ENCODE measurements at regions not wholly inside any gene's neighbourhood (a gene's known extent, or its start where the extent isn't known, plus 50 kb on each side); places are given as distances from the start of the nearest gene placed in this dataset.

GRCh38 chr7:19242246-19242645, 97.0 kb upstream of the FERD3L start:
- H3K23ac ChIP-seq (ENCODE audit: low read length), result no peak overlapping the region
- H2BK120ac ChIP-seq (ENCODE audit: insufficient read depth, low read length, poor library complexity), result no peak overlapping the region
- H4K8ac ChIP-seq (ENCODE audit: low read depth, low read length), result no peak overlapping the region
- H3K4me2 ChIP-seq (ENCODE audit: low read length), result no peak overlapping the region
- H3K14ac ChIP-seq (ENCODE audit: low read length), result no peak overlapping the region
- no peaks in the 10 kb centered on the region for H3K36me3 ChIP-seq (ENCODE audit: control insufficient read depth in 1 of 2, insufficient read depth in 2 of 2, low read length in 2 of 2)
- no peak overlapping the region for H3K18ac ChIP-seq (ENCODE audit: low read length)
- H3K9me3 ChIP-seq (ENCODE audit: insufficient read depth, low read depth, low read length), result no peaks in the 10 kb centered on the region
- no peak overlapping the region for H3K4me3 ChIP-seq (ENCODE audit: low read depth, low read length)
- H2AK5ac ChIP-seq (ENCODE audit: low read length), result no peak overlapping the region
- H2BK5ac ChIP-seq (ENCODE audit: low read depth, low read length, poor library complexity), result no peak overlapping the region
- no peak overlapping the region for H4K91ac ChIP-seq (ENCODE audit: low read depth, low read length)
- no peak overlapping the region for H3K9ac ChIP-seq (ENCODE audit: low read length)
- no peak overlapping the region for H4K12ac ChIP-seq (ENCODE audit: low read depth, low read length)
- no peak for DNase-seq
- no peak overlapping the region for H3K4ac ChIP-seq (ENCODE audit: low read depth, low read length)
- H3K4me1 ChIP-seq (ENCODE audit: control insufficient read depth in 1 of 2, insufficient read depth in 2 of 2, low read length in 2 of 2), result no peaks in the 10 kb centered on the region
- no CpG with 5 or more reads among the region's 2 CpGs for WGBS (ENCODE audit: extremely low coverage, insufficient coverage, insufficient read length)
- no peak overlapping the region for H2AFZ ChIP-seq (ENCODE audit: insufficient read depth, low read length, poor library complexity)
- no peaks in the 10 kb centered on the region for H3K27me3 ChIP-seq (ENCODE audit: insufficient read depth, low read length)
- no peaks in the 10 kb centered on the region for H3K79me2 ChIP-seq (ENCODE audit: control insufficient read depth, insufficient read depth, low read length, poor library complexity)
- no peak overlapping the region for H2BK12ac ChIP-seq (ENCODE audit: low read length)
- H3K79me1 ChIP-seq (ENCODE audit: low read length), result no peaks in the 10 kb centered on the region
- H3K27ac ChIP-seq (ENCODE audit: low read depth, low read length), result no peak overlapping the region

DNA sequence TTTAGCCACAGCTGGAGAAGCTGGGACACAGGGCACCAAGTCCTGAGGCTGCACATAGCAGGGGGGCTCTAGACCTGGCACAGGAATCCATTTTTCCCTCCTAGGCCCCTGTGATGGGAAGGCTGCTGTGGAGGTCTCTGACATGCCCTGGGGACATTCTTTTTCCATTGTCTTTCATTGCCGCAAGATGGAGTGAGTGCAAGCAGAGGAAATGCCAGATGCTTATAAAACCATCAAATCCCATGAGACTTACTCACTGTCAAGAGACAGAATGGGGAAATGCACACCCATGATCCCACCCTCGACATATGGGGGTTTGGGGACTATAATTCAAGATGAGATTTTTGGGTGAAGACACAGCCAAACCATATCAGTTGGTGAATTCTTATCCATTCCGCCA, 94.7 kb upstream of the FERD3L start:
- Histone ChIP-seq H3K79me1 (ENCODE audit: low read length) (no peaks in the 10 kb centered on the region), H3K4ac (ENCODE audit: low read depth, low read length) (no peak overlapping the region), H4K91ac (ENCODE audit: low read depth, low read length) (no peak overlapping the region), H2AFZ (ENCODE audit: insufficient read depth, low read length, poor library complexity) (no peak overlapping the region), H3K27ac (ENCODE audit: low read depth, low read length) (no peak overlapping the region), H3K4me1 (ENCODE audit: control insufficient read depth in 1 of 2, insufficient read depth in 2 of 2, low read length in 2 of 2) (no peaks in the 10 kb centered on the region), H2AK5ac (ENCODE audit: low read length) (no peak overlapping the region), H4K8ac (ENCODE audit: low read depth, low read length) (no peak overlapping the region), H3K27me3 (ENCODE audit: insufficient read depth, low read length) (no peaks in the 10 kb centered on the region), H2BK5ac (ENCODE audit: low read depth, low read length, poor library complexity) (no peak overlapping the region), H3K14ac (ENCODE audit: low read length) (no peak overlapping the region), H3K23ac (ENCODE audit: low read length) (no peak overlapping the region), H3K18ac (ENCODE audit: low read length) (no peak overlapping the region), H3K9ac (ENCODE audit: low read length) (no peak overlapping the region), H3K36me3 (ENCODE audit: control insufficient read depth in 1 of 2, insufficient read depth in 2 of 2, low read length in 2 of 2) (no peaks in the 10 kb centered on the region), H3K4me2 (ENCODE audit: low read length) (no peak overlapping the region), H2BK120ac (ENCODE audit: insufficient read depth, low read length, poor library complexity) (no peak overlapping the region), H3K4me3 (ENCODE audit: low read depth, low read length) (no peak overlapping the region), H3K9me3 (ENCODE audit: insufficient read depth, low read depth, low read length) (no peaks in the 10 kb centered on the region), H3K79me2 (ENCODE audit: control insufficient read depth, insufficient read depth, low read length, poor library complexity) (no peaks in the 10 kb centered on the region), H2BK12ac (ENCODE audit: low read length) (no peak overlapping the region), H4K12ac (ENCODE audit: low read depth, low read length) (no peak overlapping the region)
- no CpG with 5 or more reads among the region's 3 CpGs for WGBS (ENCODE audit: extremely low coverage, insufficient coverage, insufficient read length)
- DNase-seq, result no peak

DNA sequence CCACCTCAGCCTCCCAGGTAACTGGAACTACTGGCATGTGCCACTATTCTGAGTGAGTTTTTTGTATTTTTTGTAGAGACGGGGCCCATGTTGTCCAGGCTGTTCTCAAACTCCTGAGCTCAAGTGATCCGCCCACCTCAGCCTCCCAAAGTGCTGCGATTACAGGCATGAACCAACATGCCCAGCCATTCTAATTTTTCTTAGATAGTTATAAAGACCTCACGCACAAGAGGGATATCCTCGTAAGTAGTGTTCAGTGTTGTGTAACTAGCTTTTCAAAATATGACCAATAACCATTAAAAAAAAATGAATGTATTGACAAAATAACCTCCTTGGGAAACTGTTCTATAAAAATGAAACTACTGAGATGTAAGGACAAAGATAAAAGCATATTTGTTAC, 90.5 kb upstream of the FERD3L start:
- no peak overlapping the region for H2BK120ac ChIP-seq (ENCODE audit: insufficient read depth, low read length, poor library complexity)
- no peaks in the 10 kb centered on the region for H3K4me1 ChIP-seq (ENCODE audit: control insufficient read depth in 1 of 2, insufficient read depth in 2 of 2, low read length in 2 of 2)
- H2BK5ac ChIP-seq (ENCODE audit: low read depth, low read length, poor library complexity), result no peak overlapping the region

DNA sequence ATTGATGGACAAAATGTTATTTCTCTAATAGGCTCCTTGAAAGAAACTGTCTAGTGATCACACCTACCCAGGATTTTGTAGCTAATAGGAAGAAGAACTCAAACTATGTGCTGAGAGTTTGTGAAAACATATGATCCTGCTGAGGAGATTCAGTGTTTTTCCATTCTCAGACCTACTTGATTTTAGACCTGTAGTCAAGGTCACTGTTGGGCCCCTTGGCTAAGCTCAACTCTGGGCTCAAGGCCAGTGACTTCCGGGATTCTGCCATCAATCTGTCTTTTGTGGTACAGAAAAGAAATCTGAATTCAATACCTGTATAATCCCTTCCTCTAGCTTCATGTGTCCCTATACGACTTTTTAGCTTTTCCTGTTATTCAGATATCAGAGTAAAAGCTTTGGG, 79.7 kb upstream of the FERD3L start:
- no peak overlapping the region for H3K9ac ChIP-seq (ENCODE audit: low read length)
- no peak overlapping the region for H4K8ac ChIP-seq (ENCODE audit: low read depth, low read length)
- no peaks in the 10 kb centered on the region for H3K4me1 ChIP-seq (ENCODE audit: control insufficient read depth in 1 of 2, insufficient read depth in 2 of 2, low read length in 2 of 2)
- no peak overlapping the region for H2AFZ ChIP-seq (ENCODE audit: insufficient read depth, low read length, poor library complexity)
- H3K79me1 ChIP-seq (ENCODE audit: low read length), result no peaks in the 10 kb centered on the region
- H4K12ac ChIP-seq (ENCODE audit: low read depth, low read length), result no peak overlapping the region
- H2BK12ac ChIP-seq (ENCODE audit: low read length), result no peak overlapping the region
- H3K18ac ChIP-seq (ENCODE audit: low read length), result no peak overlapping the region
- no peak overlapping the region for H3K4me3 ChIP-seq (ENCODE audit: low read depth, low read length)
- H3K23ac ChIP-seq (ENCODE audit: low read length), result no peak overlapping the region
- no peak overlapping the region for H4K91ac ChIP-seq (ENCODE audit: low read depth, low read length)
- no peak overlapping the region for H3K4me2 ChIP-seq (ENCODE audit: low read length)
- H2BK120ac ChIP-seq (ENCODE audit: insufficient read depth, low read length, poor library complexity), result no peak overlapping the region
- H3K27ac ChIP-seq (ENCODE audit: low read depth, low read length), result no peak overlapping the region
- no peak overlapping the region for H2BK5ac ChIP-seq (ENCODE audit: low read depth, low read length, poor library complexity)
- no peaks in the 10 kb centered on the region for H3K36me3 ChIP-seq (ENCODE audit: control insufficient read depth in 1 of 2, insufficient read depth in 2 of 2, low read length in 2 of 2)
- H3K4ac ChIP-seq (ENCODE audit: low read depth, low read length), result no peak overlapping the region
- no peak overlapping the region for H3K14ac ChIP-seq (ENCODE audit: low read length)
- no CpG with 5 or more reads among the region's 2 CpGs for WGBS (ENCODE audit: extremely low coverage, insufficient coverage, insufficient read length)
- H2AK5ac ChIP-seq (ENCODE audit: low read length), result no peak overlapping the region
- H3K9me3 ChIP-seq (ENCODE audit: insufficient read depth, low read depth, low read length), result no peaks in the 10 kb centered on the region
- no peaks in the 10 kb centered on the region for H3K27me3 ChIP-seq (ENCODE audit: insufficient read depth, low read length)
- DNase-seq, result no peak
- no peaks in the 10 kb centered on the region for H3K79me2 ChIP-seq (ENCODE audit: control insufficient read depth, insufficient read depth, low read length, poor library complexity)

More for the DNA sequence above, 90.5 kb upstream of the FERD3L start:
- Histone ChIP-seq H2AK5ac (ENCODE audit: low read length) (no peak overlapping the region), H3K14ac (ENCODE audit: low read length) (no peak overlapping the region), H3K4me2 (ENCODE audit: low read length) (no peak overlapping the region), H3K4me3 (ENCODE audit: low read depth, low read length) (no peak overlapping the region), H3K4ac (ENCODE audit: low read depth, low read length) (no peak overlapping the region), H3K27me3 (ENCODE audit: insufficient read depth, low read length) (no peaks in the 10 kb centered on the region), H3K79me1 (ENCODE audit: low read length) (no peaks in the 10 kb centered on the region), H4K12ac (ENCODE audit: low read depth, low read length) (no peak overlapping the region), H3K18ac (ENCODE audit: low read length) (no peak overlapping the region), H3K79me2 (ENCODE audit: control insufficient read depth, insufficient read depth, low read length, poor library complexity) (no peaks in the 10 kb centered on the region), H4K8ac (ENCODE audit: low read depth, low read length) (no peak overlapping the region), H3K23ac (ENCODE audit: low read length) (no peak overlapping the region), H2BK12ac (ENCODE audit: low read length) (no peak overlapping the region), H2AFZ (ENCODE audit: insufficient read depth, low read length, poor library complexity) (no peak overlapping the region), H3K9me3 (ENCODE audit: insufficient read depth, low read depth, low read length) (no peaks in the 10 kb centered on the region), H3K9ac (ENCODE audit: low read length) (no peak overlapping the region), H4K91ac (ENCODE audit: low read depth, low read length) (no peak overlapping the region), H3K27ac (ENCODE audit: low read depth, low read length) (no peak overlapping the region), H3K36me3 (ENCODE audit: control insufficient read depth in 1 of 2, insufficient read depth in 2 of 2, low read length in 2 of 2) (no peaks in the 10 kb centered on the region)
- no peak for DNase-seq
- WGBS (ENCODE audit: extremely low coverage, insufficient coverage, insufficient read length), result no CpG with 5 or more reads among the region's 5 CpGs

GRCh38 chr7:19215412-19215811, 70.2 kb upstream of the FERD3L start:
- H3K79me1 ChIP-seq (ENCODE audit: low read length), result no peaks in the 10 kb centered on the region
- no peak overlapping the region for H4K91ac ChIP-seq (ENCODE audit: low read depth, low read length)
- no peak overlapping the region for H2BK12ac ChIP-seq (ENCODE audit: low read length)
- no peak overlapping the region for H2BK120ac ChIP-seq (ENCODE audit: insufficient read depth, low read length, poor library complexity)
- no peaks in the 10 kb centered on the region for H3K27me3 ChIP-seq (ENCODE audit: insufficient read depth, low read length)
- H3K18ac ChIP-seq (ENCODE audit: low read length), result no peak overlapping the region
- H3K27ac ChIP-seq (ENCODE audit: low read depth, low read length), result no peak overlapping the region
- H3K4me1 ChIP-seq (ENCODE audit: control insufficient read depth in 1 of 2, insufficient read depth in 2 of 2, low read length in 2 of 2), result no peaks in the 10 kb centered on the region
- no peak for DNase-seq
- H3K9me3 ChIP-seq (ENCODE audit: insufficient read depth, low read depth, low read length), result no peaks in the 10 kb centered on the region
- no peak overlapping the region for H3K4me3 ChIP-seq (ENCODE audit: low read depth, low read length)
- no peak overlapping the region for H2AK5ac ChIP-seq (ENCODE audit: low read length)
- no peaks in the 10 kb centered on the region for H3K36me3 ChIP-seq (ENCODE audit: control insufficient read depth in 1 of 2, insufficient read depth in 2 of 2, low read length in 2 of 2)
- no peak overlapping the region for H3K23ac ChIP-seq (ENCODE audit: low read length)
- no peak overlapping the region for H3K14ac ChIP-seq (ENCODE audit: low read length)
- no peak overlapping the region for H3K9ac ChIP-seq (ENCODE audit: low read length)
- H3K4ac ChIP-seq (ENCODE audit: low read depth, low read length), result no peak overlapping the region
- no peaks in the 10 kb centered on the region for H3K79me2 ChIP-seq (ENCODE audit: control insufficient read depth, insufficient read depth, low read length, poor library complexity)
- H3K4me2 ChIP-seq (ENCODE audit: low read length), result no peak overlapping the region
- H2AFZ ChIP-seq (ENCODE audit: insufficient read depth, low read length, poor library complexity), result no peak overlapping the region
- no peak overlapping the region for H4K12ac ChIP-seq (ENCODE audit: low read depth, low read length)
- H2BK5ac ChIP-seq (ENCODE audit: low read depth, low read length, poor library complexity), result no peak overlapping the region
- H4K8ac ChIP-seq (ENCODE audit: low read depth, low read length), result no peak overlapping the region
